ENCODE measurements at regions not wholly inside any gene's neighbourhood (a gene's known extent, or its start where the extent isn't known, plus 50 kb on each side); places are given as distances from the start of the nearest gene placed in this dataset.

DNA sequence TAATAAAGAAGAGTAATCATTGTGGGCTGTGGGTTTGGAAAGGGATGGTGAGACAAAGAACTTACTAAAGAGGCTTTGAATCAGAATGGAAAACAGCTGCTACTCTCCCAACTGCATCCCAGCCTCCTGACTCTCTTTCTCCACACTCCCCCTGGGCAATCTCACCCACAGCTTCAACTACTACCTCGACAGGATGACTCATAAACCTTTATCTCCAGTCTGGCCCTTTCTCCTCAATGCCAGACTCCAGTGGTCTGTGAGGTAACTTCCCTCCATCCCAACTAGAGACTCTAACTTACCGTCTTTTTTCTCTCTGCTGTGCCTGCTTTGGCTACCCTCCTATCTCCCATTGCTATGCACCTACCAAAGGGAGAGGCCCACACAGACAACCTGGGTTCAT lies 135.3 kb upstream of the RREB1 start:
- TF ChIP-seq POLR2AphosphoS5 (IDR thresholded peaks at IDR 0.05; ENCODE audit: low read depth, low read length) (no peak), TAF1 (IDR thresholded peaks at IDR 0.05; ENCODE audit: borderline replicate concordance, insufficient read depth, low read length) (no peak)
- TF ChIP-seq, protein P1, sequence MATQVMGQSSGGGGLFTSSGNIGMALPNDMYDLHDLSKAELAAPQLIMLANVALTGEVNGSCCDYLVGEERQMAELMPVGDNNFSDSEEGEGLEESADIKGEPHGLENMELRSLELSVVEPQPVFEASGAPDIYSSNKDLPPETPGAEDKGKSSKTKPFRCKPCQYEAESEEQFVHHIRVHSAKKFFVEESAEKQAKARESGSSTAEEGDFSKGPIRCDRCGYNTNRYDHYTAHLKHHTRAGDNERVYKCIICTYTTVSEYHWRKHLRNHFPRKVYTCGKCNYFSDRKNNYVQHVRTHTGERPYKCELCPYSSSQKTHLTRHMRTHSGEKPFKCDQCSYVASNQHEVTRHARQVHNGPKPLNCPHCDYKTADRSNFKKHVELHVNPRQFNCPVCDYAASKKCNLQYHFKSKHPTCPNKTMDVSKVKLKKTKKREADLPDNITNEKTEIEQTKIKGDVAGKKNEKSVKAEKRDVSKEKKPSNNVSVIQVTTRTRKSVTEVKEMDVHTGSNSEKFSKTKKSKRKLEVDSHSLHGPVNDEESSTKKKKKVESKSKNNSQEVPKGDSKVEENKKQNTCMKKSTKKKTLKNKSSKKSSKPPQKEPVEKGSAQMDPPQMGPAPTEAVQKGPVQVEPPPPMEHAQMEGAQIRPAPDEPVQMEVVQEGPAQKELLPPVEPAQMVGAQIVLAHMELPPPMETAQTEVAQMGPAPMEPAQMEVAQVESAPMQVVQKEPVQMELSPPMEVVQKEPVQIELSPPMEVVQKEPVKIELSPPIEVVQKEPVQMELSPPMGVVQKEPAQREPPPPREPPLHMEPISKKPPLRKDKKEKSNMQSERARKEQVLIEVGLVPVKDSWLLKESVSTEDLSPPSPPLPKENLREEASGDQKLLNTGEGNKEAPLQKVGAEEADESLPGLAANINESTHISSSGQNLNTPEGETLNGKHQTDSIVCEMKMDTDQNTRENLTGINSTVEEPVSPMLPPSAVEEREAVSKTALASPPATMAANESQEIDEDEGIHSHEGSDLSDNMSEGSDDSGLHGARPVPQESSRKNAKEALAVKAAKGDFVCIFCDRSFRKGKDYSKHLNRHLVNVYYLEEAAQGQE (IDR thresholded peaks at IDR 0.05; ENCODE audit: insufficient read depth in 1 of 2, low read depth in 2 of 2, low read length in 2 of 2), result no peak
